Middle frontal gyrus (tissue), 1 donor: ENCODE measurements at regions not wholly inside any gene's neighbourhood (a gene's known extent, or its start where the extent isn't known, plus 50 kb on each side); places are given as distances from the start of the nearest gene placed in this dataset.

Source experiments
- DNase-seq: peaks from one replicate; pipeline ENCODE4 v3.0.0-alpha.2; 2015; ENCODE audit warnings: low spot score; ENCODE audit errors: extremely low spot score

DNA sequence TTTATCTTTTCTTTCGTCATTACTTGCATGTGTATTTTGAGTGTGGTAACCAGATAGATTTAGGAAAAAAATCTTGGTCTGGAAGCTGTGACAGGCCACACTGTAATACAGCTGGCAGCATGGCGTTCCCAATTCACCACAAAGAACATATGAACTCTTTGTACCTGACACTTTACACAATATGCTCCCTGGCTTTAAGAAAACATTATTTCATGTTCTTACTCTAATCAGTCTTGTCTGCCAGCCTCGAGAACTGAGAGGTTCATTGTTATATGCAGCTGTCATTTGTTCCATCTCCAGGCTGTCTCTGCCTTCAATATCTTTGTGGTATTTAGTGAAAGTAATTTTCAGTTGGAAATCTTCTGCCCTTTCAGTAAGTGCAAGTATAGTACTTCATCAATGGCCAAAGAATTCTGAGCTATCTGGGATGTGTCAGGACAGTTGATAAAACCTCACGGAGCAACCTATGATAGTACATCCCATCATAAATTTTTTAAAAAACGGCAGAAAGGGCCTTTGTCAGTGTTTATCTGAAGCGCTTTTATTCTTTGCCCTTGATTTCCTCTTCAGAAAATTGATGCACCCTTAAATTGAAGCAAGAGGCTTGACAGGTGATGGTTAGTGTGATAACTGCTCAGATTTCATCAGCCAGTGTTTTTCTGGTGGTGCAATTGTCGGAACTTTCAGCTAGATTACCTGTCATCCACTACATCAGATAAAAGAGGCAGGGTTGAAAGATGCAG is 146.3 kb upstream of the SP8 start:
- no peak for DNase-seq

DNA sequence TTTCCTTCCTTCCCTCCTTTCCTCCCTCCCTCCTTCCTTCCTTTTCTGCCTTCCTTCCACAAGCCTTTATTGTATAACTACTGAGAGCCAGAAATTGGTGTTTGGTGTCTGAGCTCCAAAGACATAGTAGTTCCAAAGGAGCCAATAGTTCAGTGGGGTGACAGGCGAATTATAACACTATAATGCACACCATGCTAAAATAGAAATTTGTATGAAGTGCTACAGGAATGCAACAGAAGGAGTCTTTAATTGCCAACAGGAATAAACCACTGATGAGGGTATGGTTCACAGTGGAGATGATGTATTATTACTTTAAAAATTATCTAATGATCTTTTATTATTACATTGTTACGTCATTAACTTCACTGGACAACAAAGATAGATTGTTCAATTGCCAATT is 158.8 kb upstream of the SP8 start:
- DNase-seq: no peak

DNA sequence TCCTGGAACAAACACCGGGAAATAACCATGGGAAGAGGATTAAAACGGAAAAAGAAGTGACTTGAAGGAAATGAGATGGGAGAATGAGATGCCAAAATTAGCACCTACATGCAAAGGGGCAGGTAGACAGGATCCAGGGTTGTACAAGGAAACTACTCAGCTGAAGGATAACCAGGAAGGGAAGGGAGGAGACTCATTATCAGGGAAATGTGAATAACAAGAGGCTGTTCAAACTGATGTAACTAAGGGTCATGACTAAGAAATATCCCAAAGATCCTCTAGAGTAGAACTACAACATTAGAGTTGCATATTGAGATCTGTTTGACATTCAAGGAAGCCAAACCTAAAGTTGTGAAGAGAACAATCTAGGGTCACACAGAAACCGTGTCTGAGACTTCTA is 166.2 kb upstream of the SP8 start:
- no peak for DNase-seq

DNA sequence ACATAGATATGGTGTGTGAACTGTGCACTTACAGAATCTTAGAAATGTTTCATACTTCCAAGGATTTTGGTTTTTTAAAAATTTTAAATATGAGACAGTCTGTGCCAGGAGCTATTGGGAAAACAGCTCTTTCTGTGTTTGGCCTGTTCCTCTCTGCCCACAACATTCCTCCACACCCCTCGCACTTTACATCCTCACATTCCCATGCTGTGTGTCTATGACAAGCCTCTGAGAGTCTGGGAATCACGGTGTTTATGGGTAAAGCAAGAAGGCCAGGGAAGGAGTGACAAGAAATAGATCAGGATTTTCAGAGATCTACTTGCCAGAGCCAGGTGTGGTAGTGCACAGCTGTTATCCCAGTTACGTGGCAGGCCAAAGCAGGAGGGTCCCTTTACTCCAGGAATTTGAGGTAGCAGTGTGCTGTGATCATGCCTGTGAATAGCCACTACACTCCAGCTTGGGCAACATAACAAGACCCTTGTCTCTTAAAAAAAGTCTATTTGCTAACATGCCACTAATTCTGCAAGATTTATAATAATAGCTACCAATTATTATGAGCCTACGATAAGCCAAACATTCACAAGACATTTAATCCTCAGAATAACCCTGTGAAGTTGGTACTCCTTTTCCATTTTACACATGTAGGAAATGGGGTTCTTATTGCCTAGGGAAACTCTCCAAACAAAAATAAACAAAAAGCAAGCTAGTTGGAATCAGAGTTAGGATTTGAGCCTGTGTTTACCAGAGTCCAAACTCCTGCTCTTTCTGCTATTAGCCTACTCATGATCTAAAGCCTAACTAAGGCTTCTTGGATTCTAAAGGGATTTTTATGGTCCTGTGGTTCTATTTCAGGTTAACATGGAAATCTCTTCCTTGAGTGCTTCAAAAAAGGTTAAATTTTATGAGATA is 168.3 kb upstream of the SP8 start:
- no peak for DNase-seq

DNA sequence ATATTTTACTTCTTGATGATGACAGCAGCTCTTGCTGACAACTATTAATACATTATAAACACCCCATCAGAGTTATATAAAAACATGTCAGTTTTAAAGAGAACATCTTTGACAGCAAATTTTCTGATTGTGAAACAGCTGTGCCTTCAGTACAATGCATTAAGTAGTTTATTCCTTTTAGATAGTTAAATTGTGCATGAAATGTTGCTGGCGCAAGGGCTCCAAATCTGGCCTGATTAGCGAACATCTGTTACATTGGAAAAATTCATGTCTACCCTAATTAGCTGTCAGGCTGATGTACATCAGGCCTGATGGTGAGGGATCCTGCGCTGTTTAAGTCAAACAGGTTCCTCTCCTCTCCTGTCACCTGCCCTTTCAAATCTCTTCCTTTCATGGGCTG is 171.9 kb upstream of the SP8 start:
- DNase-seq: no peak

DNA sequence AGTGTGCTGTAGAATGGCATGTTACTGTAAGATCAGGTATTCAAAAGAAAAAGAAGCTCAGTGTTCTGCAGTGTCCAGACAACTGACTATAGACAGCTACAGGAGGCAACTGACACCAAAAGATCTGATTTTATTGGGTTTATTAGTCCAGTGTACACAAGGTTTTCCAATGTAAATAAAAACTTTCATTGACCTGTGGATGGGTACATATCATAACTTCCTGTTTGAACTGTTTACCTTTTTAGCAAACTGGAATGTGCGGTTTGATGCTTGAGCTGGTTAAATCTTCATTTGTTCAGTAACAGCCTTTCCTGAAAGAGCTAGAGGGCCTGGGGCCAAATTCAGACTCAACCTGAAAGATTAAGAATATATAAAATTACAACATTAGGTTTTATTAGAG is 172.6 kb upstream of the SP8 start:
- no peak for DNase-seq

DNA sequence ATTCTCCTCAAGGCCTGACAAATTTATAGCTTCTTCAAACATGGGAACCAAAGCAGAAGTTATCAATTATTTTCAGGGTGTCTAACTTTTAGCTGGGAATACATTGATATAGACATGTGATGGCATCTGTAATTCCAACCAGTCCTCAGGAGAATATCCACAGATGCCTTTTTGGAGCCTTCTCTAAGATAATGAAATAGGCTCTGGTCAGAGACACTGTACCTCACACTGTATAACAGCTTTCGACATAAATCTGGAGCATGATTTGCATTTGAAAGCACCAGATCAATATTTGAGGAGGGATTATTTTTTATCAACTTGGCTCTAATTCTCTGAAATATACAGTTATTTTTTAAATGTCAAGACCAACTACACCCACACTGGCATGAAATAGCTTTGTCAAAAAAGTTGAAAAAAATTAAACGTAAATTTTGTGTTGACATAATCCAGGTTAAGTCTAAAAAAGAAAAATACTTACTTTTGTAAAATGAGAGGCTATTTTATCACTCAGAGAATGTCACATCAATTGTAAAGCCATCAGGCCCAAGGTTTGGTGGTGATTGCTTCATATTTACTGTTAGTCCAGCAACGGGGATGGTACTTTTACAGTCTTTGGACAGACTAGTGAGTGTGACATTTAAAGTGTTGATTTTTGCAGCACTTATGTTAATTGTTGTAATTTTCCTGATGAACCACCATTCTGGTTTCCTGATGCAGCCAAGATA is 177.0 kb upstream of the SP8 start:
- no peak for DNase-seq

DNA sequence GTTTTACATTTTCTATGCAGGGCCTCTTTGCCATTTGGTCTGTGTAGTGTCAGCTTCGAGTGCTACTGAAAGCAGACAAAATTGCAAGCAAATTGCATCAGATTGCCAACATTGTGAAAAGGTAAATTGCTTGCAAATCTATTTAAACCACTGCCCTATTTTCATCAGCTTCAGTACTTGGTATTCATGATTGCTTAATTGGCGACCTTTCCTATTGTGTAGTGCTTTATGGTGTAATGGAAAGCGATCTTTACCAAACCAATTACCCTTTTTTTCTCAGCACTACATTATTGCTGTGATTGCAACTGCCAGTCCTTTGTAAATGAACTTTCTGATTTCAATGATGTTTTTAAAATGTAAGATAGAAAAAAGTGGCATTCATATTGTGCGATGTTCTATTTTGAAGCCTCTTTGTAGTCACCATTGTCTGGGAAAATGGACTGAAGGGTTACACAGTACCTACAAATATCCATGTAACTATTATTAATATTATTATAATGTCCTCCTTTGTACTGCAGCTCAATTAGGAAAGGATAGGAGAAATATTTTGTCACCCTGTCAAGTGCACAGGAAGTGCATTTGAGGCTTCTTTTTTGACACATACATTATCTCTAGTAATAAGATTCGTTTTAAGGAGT is 177.7 kb upstream of the SP8 start:
- no peak for DNase-seq

DNA sequence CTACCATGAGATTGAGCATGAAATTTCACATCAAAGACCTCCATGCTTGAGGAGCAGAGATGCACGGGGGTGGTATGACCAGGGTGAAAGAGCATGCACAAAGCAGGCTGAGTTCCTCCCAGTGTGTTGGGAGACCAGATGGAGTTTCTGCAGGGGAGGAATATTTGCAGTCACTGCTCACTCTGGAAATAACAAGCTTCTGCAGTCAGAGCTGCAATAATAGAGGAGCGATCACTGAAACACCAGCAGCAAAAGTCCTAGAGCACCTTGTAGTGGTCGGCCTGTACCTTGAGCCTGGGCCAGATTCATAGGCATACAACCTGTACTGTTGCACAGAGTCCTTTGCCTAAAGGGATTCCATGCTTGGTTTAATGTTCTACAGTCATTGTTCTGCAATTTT is 184.5 kb upstream of the SP8 start:
- DNase-seq: no peak

DNA sequence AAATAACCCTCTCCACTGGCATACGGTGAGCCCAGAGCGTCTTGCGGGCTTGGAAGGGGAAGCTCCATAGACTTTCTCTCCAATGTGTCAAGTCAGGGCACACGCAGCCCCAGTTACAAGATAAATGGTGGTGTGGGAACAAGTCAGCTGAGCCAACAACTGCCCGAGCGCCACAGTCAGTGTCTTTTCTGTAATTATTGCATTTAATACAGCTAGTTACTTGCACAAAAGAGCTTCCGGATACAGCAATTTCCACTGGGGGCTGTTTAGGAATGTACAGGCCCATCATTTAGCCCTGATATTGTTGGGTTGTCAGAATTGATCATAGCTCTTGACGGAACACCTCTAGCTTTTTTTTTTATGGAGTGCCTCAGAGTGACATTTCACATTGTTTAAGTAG is 193.5 kb upstream of the SP8 start:
- no peak for DNase-seq

DNA sequence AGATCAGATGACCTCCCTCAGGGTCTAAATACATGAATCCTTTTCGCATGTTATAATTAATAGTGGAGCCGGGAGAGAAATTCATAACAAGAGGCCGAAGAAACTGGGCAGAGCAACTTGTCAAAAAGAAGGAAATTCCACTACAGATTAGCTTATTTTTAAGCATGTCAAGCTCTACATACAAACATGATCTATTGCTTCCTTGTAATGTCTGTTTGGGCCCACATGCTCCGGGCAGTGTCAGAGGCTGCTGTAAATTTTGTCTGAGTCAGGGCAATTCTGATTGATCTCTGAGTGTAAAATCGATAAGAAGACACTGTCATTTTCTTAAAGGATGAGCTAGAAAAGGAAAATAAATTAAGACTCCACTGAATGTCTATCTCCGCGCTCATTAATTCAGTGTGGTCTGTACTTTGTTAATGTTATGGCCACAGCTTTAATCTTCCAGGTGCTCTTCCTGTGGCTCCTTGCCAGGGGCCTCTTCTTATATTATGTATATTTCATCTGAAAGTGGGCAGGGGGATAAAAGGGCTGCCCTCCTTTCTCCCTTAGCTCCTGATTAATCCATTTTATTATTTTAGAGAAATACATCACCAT is 194.1 kb upstream of the SP8 start:
- DNase-seq: no peak

DNA sequence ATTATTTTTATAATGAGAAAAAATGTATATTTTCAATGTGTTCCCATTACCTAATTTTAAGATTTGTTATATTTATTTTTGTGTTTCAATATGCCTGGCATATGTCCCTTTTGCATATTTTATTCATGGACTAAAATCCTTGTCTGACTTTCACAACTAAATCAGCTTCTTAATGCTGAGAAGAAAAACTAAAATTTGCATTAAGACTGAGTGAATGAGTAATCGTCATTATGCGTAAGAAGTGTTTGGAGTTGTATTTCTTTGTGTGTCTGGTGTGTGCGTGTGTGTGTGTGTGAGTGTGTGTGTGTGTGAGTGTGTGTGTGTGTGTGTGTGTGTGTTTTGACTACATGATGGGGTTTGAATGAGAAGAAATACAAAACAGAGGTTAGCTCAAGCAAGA is 201.7 kb upstream of the SP8 start:
- DNase-seq: no peak

DNA sequence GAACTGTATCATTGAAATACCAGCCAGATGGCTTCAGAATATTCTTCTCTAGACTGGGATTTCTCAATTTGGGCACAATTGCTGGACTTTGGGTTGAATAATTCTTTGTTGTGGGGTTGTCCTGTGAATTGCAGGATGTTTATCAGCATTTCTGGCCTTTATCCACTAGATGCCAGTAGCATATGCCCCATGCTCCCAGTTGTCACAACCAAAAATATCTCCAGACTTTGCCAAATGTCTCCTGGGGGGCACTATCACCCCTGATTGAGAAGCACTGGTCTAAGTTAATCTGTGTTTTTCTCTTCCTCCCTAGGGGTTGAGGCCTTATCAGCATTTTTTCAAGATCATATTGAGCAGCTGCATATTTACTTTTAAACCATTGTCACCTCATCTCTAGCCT is 204.9 kb upstream of the SP8 start:
- DNase-seq: no peak

DNA sequence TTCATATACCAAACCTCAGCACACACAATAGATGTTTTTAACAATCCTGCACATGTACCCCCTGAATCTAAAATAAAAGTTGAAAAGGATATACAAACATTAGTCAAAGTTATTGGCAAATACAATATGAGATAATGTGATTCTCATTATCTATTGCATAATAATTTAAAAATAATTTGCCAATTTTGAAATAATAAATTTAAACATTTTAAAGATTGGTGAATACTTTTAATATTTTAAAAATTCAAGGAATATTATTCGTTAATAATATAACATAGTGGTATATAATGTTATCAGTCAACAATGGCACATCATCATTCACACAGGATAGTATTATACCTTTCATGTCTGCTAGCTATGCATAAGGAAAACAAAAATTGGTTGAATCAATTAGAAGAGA is 207.0 kb upstream of the SP8 start:
- no peak for DNase-seq

DNA sequence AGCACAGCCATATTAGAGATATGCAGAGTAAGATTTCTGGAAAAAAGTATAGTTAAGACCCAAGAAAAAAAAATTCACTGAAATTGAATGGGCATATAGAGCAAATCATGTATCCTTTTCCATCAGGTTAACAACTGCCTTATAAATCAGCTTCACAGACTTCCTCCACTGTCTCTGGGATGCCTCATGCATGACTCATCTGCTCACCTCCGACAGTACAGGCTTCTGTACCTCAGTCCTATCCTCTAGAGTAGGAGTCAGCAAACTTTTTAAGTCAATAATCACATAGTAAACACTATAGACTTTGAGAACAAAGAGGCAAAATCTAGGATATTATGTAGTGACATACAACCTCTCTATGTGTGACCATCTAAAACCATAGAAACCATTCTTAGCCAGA is 211.6 kb upstream of the SP8 start:
- no peak for DNase-seq

DNA sequence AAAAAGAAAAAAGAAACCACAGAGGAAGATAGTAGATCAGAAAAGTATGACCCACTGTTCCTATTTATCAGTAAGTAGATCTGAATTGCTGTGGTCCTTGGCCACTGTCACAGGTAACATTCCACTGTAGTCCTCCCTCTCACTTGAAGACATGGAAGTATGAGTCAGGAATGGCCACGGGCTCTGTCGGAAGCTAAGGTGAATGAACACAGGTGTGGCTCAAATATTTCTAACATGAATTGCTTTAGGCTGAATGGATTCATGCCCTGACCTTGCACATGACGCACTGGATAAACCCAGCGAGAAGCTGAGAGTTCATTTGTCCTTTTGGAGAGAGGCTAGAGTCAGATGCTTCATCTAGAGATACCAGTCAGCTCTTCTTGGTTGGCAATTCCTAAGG is 224.5 kb upstream of the SP8 start:
- DNase-seq: no peak

DNA sequence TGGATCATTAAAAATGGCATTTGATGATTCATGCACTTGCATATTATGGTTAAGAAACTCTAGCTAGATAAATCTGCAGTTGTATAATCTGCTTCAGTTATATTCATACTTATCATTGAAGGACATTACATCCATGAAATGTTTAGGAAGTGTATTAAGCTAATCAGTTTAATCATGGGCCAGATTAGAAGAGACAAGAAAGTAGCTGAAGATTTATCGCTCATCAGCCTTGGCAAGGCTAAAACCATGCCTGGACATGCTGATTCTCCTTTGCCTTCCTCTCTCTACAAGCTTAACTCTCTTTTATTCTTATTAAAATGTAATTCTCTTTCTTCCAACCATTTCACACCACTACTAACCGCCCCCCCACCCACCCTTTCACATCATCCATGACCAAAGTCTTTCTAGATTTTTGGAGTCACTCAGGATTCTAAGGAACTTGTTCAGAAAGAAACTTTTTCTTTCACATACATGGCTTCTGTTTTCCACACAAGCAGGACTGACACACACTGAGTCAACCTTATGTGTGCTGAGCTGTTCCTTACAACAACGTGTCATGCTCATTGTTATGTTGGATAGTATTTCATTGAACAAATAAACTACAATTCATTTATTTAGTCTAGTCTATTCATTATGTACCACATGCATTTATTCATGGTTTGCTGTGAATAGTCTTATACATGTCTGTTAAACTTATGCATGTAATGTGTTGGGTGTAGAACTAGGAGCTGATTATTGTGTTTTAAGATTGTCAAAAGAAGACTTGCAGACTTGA is 227.3 kb upstream of the SP8 start:
- no peak for DNase-seq

DNA sequence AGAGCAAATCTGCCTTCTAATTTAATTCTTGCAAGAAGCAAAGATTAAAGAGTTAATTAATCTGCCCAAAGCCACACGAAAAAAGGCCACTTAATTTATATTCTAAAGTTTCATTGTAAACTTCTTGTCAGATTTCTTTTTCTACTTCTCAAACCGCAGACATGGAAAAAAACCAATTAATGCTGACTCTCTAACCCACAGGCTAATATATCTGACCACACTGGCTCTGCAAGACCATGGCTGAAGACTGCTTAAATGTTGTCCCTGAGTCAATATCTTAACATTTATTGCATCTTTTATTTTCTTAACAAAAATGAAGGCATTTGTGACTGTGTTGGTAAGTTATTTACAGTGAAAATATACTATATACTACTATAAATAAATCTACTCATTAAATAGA is 234.0 kb upstream of the SP8 start:
- DNase-seq: no peak

DNA sequence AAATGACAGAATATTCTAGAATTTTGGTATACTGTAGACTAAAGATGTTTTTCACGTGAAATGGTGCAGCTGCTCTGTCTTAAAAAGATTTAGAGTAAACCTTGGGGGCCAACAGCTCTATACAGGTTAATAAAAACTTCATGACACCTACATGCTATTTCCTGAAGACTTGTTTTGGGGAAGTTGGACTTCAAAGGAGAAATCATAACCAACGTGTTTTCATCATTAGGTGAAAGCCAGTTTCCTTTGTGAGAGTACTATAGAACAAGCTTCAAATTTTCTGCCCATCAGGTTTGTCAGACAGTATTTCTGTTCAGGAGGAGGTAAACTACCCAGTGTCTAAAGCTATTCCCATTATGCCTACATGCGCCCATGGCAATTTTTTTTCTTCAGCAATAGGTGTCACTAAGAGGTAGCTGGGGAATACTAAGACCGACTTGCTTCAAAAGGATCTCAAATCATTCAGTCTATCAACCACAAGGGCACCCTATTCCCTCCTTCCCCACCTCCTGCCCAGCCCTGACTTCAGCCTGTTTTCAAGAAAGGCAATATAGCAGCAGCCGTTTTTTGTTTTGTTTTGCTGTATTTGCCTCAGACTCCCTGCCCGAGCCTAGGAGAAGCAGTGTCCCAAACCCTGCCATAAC is 237.3 kb upstream of the SP8 start:
- DNase-seq: no peak

DNA sequence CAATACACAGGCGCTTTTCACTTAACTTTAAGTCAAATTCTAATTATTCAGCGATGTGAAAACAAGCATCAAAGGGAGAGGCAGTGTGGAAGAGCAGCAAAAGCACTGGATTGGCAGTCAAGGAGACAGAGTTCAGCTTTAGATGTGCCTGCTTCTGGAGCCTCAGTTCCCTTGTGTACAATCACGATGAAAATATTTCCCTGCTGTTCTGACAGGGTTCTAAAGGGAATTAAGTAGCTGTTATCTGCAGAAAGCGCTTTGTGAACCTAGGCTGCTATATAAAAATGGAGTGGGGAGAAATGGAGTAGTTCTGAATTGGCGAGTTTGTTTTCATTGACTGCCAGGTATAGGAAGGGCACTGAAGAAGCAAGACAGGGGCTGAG is 237.8 kb upstream of the SP8 start:
- no peak for DNase-seq
